GM12878 (cell line): ENCODE measurements at regions not wholly inside any gene's neighbourhood (a gene's known extent, or its start where the extent isn't known, plus 50 kb on each side); places are given as distances from the start of the nearest gene placed in this dataset.

Source experiments
- ASH2L ChIP-seq: fragments of 300-600, 200-600 bp; sonication (generic); IDR thresholded peaks from 2 replicates; pipeline ENCODE4 v1.6.1; 2017; ENCODE audit warnings: low read depth, mild to moderate bottlenecking, borderline replicate concordance
- ATF7 ChIP-seq: fragments of 450-650 bp; IDR thresholded peaks from 2 replicates; pipeline ENCODE4 v1.6.1; 2016; ENCODE audit warnings: low read depth, mild to moderate bottlenecking
- BACH1 ChIP-seq: fragments of 450-650 bp; IDR thresholded peaks from 2 replicates; pipeline ENCODE4 v1.6.1; 2017; ENCODE audit warnings: mild to moderate bottlenecking, borderline replicate concordance
- CBX3 ChIP-seq: fragments of 200-600 bp; sonication (generic); IDR thresholded peaks from 2 replicates; pipeline ENCODE4 v1.6.1; 2016; ENCODE audit warnings: low read depth, borderline replicate concordance
- CHD2 ChIP-seq: IDR thresholded peaks from 2 replicates; pipeline ENCODE4 v1.6.1; 2011; ENCODE audit warnings: low read depth, low read length, improper control_type of control experiment, borderline replicate concordance
- ESRRA ChIP-seq: IDR thresholded peaks from 2 replicates; pipeline ENCODE4 v1.6.1; 2012; ENCODE audit warnings: mild to moderate bottlenecking, low read length, improper control_type of control experiment
- FOS ChIP-seq: IDR thresholded peaks from 3 replicates; pipeline ENCODE4 v1.6.1; 2011; ENCODE audit warnings: borderline replicate concordance; ENCODE audit not compliant: insufficient read length; ENCODE audit errors: extremely low read depth
- FOXK2 ChIP-seq: fragments of 450-650 bp; IDR thresholded peaks from 2 replicates; pipeline ENCODE4 v1.6.1; 2017; ENCODE audit warnings: mild to moderate bottlenecking, moderate library complexity
- HDAC6 ChIP-seq: fragments of 200-600 bp; sonication (generic); IDR thresholded peaks from one replicate; pipeline ENCODE4 v1.8.0; 2017; ENCODE audit warnings: antibody characterized with exemption; ENCODE audit not compliant: unreplicated experiment
- IKZF1 ChIP-seq: fragments of 450-650 bp; conservative IDR thresholded peaks from 2 replicates; pipeline ENCODE4 v1.6.1; 2017; ENCODE audit warnings: antibody characterized with exemption, mild to moderate bottlenecking
- IKZF2 ChIP-seq, 2 experiments: fragments of 450-650 bp; IDR thresholded peaks; 2 replicates each; pipeline ENCODE4 v1.6.1; 2017; ENCODE audit warnings: mild to moderate bottlenecking in 2 of 2, moderate library complexity in 2 of 2
- KLF5 ChIP-seq: fragments of 450-650 bp; IDR thresholded peaks from 2 replicates; pipeline ENCODE4 v1.6.1; 2014; ENCODE audit warnings: mild to moderate bottlenecking; ENCODE audit not compliant: partially characterized antibody
- MEF2A ChIP-seq: IDR thresholded peaks from 2 replicates; pipeline ENCODE4 v1.6.1; 2011; ENCODE audit warnings: low read depth, mild to moderate bottlenecking, low read length, moderate library complexity; ENCODE audit not compliant: insufficient read depth
- MTA2 ChIP-seq: fragments of 450-650 bp; IDR thresholded peaks from 2 replicates; pipeline ENCODE4 v1.6.1; 2016; ENCODE audit warnings: low read depth, mild to moderate bottlenecking, moderate library complexity
- POLR2A ChIP-seq: IDR thresholded peaks from 2 replicates; pipeline ENCODE4 v1.6.1; 2011; ENCODE audit warnings: low read depth, mild to moderate bottlenecking, low read length
- POLR2AphosphoS2 ChIP-seq: IDR thresholded peaks from 2 replicates; pipeline ENCODE4 v1.6.1; 2011; ENCODE audit warnings: low read depth, mild to moderate bottlenecking, low read length, improper control_type of control experiment, moderate library complexity
- RAD21 ChIP-seq: IDR thresholded peaks from 2 replicates; pipeline ENCODE4 v1.6.1; 2011; ENCODE audit warnings: mild to moderate bottlenecking, low read depth, low read length, moderate library complexity; ENCODE audit not compliant: insufficient read depth
- SIX5 ChIP-seq: IDR thresholded peaks from 2 replicates; pipeline ENCODE4 v1.6.1; 2011; ENCODE audit warnings: mild to moderate bottlenecking, low read depth, low read length, moderate library complexity; ENCODE audit not compliant: severe bottlenecking
- SMAD1 ChIP-seq: fragments of 450-650 bp; IDR thresholded peaks from 2 replicates; pipeline ENCODE4 v1.6.1; 2018; ENCODE audit warnings: mild to moderate bottlenecking, low read depth; ENCODE audit not compliant: partially characterized antibody
- SREBF1 ChIP-seq: IDR thresholded peaks from 2 replicates; pipeline ENCODE4 v1.6.1; 2012; ENCODE audit warnings: mild to moderate bottlenecking, low read length
- SREBF2 ChIP-seq: IDR thresholded peaks from 2 replicates; pipeline ENCODE4 v1.6.1; 2012; ENCODE audit warnings: mild to moderate bottlenecking, low read length
- SUZ12 ChIP-seq: fragments of 200-600 bp; sonication (generic); IDR thresholded peaks from one replicate; pipeline ENCODE4 v1.6.1; 2018; ENCODE audit warnings: antibody characterized with exemption, mild to moderate bottlenecking; ENCODE audit not compliant: unreplicated experiment
- ZNF207 ChIP-seq: fragments of 450-650 bp; IDR thresholded peaks from 2 replicates; pipeline ENCODE4 v1.6.1; 2014; ENCODE audit warnings: antibody characterized with exemption, mild to moderate bottlenecking, borderline replicate concordance
- ZNF217 ChIP-seq: fragments of 450-650 bp; IDR thresholded peaks from 2 replicates; pipeline ENCODE4 v1.6.1; 2017; ENCODE audit warnings: antibody characterized with exemption, mild to moderate bottlenecking
- ZZZ3 ChIP-seq: IDR thresholded peaks from 2 replicates; pipeline ENCODE4 v1.6.1; 2011; ENCODE audit warnings: low read depth; ENCODE audit not compliant: control insufficient read depth, insufficient read length
- TF ChIP-seq, protein P1 (sequence below): fragments of 450-650 bp; formaldehyde crosslinking; IDR thresholded peaks from 2 replicates; pipeline ENCODE4 v1.5.0; 2022; ENCODE audit warnings: mild to moderate bottlenecking, missing genetic modification characterization
- TF ChIP-seq, protein P2 (sequence below): fragments of 450-650 bp; IDR thresholded peaks from 2 replicates; pipeline ENCODE4 v1.6.1; 2016; ENCODE audit warnings: mild to moderate bottlenecking
- TF ChIP-seq, protein P3 (sequence below): fragments of 450-650 bp; IDR thresholded peaks from 2 replicates; pipeline ENCODE4 v1.6.1; 2016; ENCODE audit warnings: mild to moderate bottlenecking
- TF ChIP-seq, protein P4 (sequence below): IDR thresholded peaks from 2 replicates; pipeline ENCODE4 v1.6.1; 2012; ENCODE audit warnings: low read depth, low read length, improper control_type of control experiment

DNA sequence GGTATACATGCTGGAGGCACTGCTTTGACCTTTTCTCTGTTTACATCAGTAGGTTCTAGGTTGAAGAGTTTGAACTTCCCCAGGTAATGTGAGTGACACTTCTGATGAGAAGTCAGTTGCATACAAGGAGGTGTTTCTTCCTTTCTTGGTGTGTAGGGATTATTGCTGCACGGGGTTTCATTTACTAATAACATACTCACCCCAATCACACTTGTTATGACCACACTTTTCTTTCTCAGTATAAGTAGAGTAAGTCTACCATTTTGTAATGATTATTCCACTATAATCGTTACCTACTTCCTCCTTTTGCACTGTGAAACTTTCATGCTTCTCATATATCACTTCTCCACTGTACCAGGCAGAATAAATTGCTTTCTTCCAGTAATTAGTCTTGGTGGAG lies 138.0 kb downstream of the TNFSF13B start (continued):
- TF ChIP-seq, protein P1, sequence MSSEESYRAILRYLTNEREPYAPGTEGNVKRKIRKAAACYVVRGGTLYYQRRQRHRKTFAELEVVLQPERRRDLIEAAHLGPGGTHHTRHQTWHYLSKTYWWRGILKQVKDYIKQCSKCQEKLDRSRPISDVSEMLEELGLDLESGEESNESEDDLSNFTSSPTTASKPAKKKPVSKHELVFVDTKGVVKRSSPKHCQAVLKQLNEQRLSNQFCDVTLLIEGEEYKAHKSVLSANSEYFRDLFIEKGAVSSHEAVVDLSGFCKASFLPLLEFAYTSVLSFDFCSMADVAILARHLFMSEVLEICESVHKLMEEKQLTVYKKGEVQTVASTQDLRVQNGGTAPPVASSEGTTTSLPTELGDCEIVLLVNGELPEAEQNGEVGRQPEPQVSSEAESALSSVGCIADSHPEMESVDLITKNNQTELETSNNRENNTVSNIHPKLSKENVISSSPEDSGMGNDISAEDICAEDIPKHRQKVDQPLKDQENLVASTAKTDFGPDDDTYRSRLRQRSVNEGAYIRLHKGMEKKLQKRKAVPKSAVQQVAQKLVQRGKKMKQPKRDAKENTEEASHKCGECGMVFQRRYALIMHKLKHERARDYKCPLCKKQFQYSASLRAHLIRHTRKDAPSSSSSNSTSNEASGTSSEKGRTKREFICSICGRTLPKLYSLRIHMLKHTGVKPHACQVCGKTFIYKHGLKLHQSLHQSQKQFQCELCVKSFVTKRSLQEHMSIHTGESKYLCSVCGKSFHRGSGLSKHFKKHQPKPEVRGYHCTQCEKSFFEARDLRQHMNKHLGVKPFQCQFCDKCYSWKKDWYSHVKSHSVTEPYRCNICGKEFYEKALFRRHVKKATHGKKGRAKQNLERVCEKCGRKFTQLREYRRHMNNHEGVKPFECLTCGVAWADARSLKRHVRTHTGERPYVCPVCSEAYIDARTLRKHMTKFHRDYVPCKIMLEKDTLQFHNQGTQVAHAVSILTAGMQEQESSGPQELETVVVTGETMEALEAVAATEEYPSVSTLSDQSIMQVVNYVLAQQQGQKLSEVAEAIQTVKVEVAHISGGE (CRISPR knock-in tag) = no peak
- TF ChIP-seq SREBF1 = no peak
- TF ChIP-seq CHD2 = no peak
- no peak for TF ChIP-seq ZNF207
- peak; percentile 67 to 77; a peak in 3 of 4 replicates for TF ChIP-seq IKZF2 (IDR thresholded peaks at IDR 0.05)
- TF ChIP-seq ASH2L = no peak
- no peak for TF ChIP-seq POLR2A
- TF ChIP-seq IKZF1 = peak; percentile 60
- TF ChIP-seq CBX3 = no peak
- no peak for TF ChIP-seq MEF2A
- no peak for TF ChIP-seq HDAC6
- TF ChIP-seq, protein P2, sequence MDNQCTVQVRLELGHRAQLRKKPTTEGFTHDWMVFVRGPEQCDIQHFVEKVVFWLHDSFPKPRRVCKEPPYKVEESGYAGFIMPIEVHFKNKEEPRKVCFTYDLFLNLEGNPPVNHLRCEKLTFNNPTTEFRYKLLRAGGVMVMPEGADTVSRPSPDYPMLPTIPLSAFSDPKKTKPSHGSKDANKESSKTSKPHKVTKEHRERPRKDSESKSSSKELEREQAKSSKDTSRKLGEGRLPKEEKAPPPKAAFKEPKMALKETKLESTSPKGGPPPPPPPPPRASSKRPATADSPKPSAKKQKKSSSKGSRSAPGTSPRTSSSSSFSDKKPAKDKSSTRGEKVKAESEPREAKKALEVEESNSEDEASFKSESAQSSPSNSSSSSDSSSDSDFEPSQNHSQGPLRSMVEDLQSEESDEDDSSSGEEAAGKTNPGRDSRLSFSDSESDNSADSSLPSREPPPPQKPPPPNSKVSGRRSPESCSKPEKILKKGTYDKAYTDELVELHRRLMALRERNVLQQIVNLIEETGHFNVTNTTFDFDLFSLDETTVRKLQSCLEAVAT = 0 out of 2 replicates have a peak, but pooled peaks have one; percentile 20
- TF ChIP-seq FOXK2 = no peak; the same call in 1 of the 2 replicates
- no peak for TF ChIP-seq SMAD1
- TF ChIP-seq POLR2AphosphoS2 = no peak
- TF ChIP-seq ESRRA = no peak
- TF ChIP-seq, protein P3, sequence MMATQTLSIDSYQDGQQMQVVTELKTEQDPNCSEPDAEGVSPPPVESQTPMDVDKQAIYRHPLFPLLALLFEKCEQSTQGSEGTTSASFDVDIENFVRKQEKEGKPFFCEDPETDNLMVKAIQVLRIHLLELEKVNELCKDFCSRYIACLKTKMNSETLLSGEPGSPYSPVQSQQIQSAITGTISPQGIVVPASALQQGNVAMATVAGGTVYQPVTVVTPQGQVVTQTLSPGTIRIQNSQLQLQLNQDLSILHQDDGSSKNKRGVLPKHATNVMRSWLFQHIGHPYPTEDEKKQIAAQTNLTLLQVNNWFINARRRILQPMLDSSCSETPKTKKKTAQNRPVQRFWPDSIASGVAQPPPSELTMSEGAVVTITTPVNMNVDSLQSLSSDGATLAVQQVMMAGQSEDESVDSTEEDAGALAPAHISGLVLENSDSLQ = peak; percentile 93
- TF ChIP-seq MTA2 = peak; percentile 96
- no peak for TF ChIP-seq RAD21
- no peak for TF ChIP-seq SUZ12
- TF ChIP-seq FOS = no peak
- TF ChIP-seq ZNF217 = peak; percentile 44; the same call in 1 of the 2 replicates
- TF ChIP-seq, protein P4, sequence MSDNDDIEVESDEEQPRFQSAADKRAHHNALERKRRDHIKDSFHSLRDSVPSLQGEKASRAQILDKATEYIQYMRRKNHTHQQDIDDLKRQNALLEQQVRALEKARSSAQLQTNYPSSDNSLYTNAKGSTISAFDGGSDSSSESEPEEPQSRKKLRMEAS = no peak
- peak; percentile 65 for TF ChIP-seq ATF7
- TF ChIP-seq BACH1 = peak; percentile 17; the same call in 1 of the 2 replicates
- TF ChIP-seq KLF5 = no peak
- TF ChIP-seq SIX5 = no peak
- no peak for TF ChIP-seq SREBF2
- no peak for TF ChIP-seq ZZZ3
